GM12864 (cell line): ENCODE measurements at regions not wholly inside any gene's neighbourhood (a gene's known extent, or its start where the extent isn't known, plus 50 kb on each side); places are given as distances from the start of the nearest gene placed in this dataset.
A peak's percentile ranks its signal among the peaks of the same experiment; 100 is the strongest.

Experiments
- DNase-seq: peaks from one replicate; pipeline ENCODE4 v3.0.0-alpha.2; 2011; ENCODE audit warnings: low read depth
- H3K4me3 ChIP-seq: 2 replicates; pipeline ENCODE4 v1.5.1; 2011; ENCODE audit warnings: mild to moderate bottlenecking, low read depth, low read length, control low read depth
- TF ChIP-seq, protein P1 (sequence below): IDR thresholded peaks from 2 replicates; pipeline ENCODE4 v1.5.1; 2011; ENCODE audit warnings: low read depth, mild to moderate bottlenecking, moderate library complexity, low read length, control low read depth, inconsistent platforms; ENCODE audit errors: missing control alignments

DNA sequence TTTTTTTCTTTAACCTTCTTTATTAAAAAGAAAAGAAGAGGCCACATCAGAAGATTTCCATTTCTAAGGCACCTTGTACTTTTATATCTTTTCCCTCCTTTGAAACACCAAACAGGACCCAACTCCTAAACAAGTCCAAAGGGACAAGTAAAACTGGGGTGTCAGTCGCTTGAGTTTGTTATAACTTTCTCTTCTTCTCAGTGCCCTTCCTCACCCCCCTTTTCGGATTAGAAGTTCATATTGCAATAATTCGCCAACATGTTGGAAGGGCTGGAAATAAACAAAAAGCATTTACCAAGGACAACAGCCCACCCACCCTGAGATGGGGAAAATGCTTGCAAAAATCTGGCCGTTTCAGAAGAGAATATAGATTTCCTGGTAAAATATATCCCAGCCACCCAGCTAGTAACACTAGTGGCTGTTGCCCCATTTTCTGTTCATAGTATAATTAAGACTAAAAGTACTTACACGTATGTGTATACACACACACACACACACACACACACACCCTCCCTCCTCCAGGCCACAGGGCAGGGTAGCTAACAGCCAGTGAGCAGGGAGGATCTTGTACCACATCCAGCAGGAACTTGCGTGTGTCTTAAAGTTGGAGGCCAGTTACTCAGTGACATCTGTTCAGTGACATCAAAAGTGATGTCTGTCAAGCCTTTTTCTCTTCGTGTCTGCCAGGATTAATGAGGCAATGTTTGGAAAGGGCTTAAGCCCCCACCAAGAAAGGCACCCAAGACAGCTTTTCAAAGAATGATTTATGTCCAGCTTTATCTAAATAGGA is 149.1 kb upstream of the KLF4 start:
- no peak overlapping the region; the same call in 1 of the 2 replicates for H3K4me3 ChIP-seq
- DNase-seq: no peak
- TF ChIP-seq, protein P1, sequence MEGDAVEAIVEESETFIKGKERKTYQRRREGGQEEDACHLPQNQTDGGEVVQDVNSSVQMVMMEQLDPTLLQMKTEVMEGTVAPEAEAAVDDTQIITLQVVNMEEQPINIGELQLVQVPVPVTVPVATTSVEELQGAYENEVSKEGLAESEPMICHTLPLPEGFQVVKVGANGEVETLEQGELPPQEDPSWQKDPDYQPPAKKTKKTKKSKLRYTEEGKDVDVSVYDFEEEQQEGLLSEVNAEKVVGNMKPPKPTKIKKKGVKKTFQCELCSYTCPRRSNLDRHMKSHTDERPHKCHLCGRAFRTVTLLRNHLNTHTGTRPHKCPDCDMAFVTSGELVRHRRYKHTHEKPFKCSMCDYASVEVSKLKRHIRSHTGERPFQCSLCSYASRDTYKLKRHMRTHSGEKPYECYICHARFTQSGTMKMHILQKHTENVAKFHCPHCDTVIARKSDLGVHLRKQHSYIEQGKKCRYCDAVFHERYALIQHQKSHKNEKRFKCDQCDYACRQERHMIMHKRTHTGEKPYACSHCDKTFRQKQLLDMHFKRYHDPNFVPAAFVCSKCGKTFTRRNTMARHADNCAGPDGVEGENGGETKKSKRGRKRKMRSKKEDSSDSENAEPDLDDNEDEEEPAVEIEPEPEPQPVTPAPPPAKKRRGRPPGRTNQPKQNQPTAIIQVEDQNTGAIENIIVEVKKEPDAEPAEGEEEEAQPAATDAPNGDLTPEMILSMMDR: no peak

DNA sequence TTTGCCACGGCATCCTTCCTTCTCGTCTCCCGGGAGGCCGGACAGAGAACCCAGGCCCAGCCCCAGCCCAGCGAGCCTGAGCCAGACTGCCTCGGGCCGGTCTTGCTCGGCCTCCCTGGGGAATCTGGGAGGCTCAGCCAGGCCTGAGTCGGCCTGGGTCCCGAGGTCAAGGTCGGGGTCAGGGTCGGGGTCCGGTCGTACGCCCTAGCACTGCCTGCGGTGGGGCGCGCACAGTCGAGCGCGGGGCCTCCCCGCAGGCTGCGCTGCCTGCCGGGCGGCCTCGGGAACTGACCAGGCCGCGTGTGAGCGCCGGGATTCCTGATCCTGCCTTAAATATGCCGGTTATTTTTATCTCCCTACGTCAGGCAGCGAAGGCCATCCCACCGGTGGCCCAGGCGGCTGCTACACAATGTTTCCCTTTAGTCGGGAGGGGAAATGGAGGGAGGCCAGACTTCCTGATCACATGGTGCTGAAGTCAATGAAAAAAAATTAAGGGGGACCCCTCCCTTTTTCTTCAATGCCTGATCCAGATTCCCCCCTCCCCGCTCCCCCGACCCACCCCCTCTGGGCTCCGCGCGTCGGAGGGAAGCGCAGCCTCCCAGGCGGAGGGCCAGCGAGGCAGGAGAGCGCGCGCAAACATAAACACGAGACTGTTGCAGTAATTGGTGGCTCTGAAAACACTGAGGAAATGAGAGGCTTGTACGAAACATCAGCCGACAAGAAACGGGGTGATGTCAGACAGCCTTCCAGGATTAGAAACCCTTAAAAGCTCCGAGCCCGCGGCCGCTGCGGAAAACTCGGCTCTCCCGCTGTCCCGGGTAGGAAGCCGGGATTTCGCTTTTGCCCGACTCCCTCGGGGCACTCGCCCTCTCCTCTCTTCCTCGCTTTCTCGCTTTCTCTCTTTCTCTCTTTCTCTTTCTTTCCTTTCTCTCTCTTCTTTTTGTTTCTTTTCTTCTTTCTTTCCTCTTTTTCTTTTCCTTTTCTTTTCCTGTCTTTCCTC is 148.2 kb upstream of the KLF4 start:
- H3K4me3 ChIP-seq: peak overlapping the region; percentile 47
- DNase-seq: no peak
- TF ChIP-seq, protein P1: no peak

DNA sequence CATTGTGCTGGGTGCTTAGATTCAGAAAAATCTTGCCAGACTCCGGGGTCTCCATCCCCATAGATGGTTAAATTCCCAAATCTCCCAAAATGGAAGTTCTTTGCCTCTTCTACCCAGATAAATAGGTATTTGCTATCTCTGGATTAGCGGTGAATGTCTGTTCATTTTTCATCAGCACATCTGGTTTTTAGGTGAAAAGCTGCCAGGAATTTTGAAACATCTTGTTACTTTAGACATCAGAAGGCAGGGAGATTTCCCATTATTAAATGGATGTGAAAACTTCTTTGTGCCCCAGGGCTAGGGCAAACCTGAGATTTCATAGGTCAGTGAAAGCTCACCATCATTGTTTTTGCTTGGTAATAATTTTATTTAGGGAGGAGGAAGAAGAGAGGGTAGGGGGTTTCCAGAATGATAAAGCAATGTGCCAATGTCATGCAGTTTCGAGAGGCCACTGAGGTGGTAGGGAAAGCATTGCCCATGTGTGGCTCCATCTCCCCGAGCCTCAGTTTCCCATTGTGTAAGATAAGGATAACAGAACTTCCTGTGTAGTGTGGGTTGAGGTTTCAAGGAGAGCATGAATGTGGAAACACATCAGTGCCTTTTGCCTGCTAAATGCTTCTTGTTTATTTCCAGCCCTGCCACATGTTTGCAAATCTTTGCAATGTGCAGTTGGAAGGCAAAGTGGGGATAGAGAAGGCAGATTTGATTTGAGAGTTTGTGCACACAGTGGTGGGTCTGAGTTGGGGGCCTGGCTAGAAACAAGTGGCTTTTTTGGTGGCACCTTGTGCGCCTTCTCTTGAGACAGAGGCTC is 147.2 kb upstream of the KLF4 start:
- DNase-seq: no peak
- TF ChIP-seq, protein P1: no peak
- no peak overlapping the region for H3K4me3 ChIP-seq

DNA sequence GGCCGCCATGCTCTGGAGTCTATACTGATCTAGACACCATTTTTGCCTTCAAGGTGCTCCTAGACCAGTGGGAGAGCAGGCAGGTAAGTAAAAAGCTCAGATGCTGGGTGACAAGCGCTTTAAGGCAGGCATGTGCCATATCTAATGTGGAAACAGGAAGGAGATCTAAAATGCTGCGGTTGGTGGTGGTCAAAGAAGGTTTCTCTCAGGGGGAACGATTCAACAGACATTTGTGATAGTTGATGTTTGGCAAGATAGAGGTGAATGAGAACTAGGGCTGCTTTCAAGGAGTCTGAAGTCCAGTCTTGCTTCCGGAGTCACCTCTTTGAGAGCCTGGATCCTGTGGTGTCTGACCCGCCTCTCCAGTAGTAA is 146.2 kb upstream of the KLF4 start:
- DNase-seq: no peak
- no peak overlapping the region for H3K4me3 ChIP-seq
- TF ChIP-seq, protein P1: no peak

DNA sequence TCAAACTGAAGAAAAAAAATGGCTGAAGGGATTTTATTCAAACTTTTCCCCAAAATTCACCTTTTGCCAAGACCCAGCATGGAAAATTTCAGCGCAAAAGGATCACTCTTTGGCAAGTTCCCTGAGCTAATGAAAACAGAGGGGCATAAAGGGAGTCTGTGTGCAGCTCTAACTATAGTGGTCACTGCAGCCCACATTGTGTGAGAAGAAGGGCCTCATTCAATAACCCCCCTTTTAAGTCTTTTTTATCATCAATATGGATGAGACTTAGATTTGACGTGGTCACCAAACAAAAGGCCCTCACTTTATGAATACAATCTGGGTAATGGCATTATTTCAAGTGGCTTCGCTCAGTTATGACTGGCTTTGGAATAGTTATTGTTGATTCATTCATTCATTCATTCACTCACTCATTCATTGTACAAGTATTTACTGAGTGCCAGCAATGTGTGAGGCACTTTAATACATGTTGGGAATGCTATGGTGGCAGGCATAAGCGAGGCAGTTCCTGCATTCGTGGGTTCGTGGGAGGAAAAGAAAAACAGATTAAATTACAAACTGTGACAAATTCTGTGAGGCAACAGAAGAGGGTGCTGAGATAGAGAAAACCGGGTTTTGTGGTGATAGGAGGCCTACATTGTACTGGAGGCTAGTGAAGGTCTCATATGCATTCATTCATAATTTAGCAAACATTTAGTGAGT is 145.7 kb upstream of the KLF4 start:
- TF ChIP-seq, protein P1: no peak
- H3K4me3 ChIP-seq: no peak overlapping the region
- DNase-seq: no peak

DNA sequence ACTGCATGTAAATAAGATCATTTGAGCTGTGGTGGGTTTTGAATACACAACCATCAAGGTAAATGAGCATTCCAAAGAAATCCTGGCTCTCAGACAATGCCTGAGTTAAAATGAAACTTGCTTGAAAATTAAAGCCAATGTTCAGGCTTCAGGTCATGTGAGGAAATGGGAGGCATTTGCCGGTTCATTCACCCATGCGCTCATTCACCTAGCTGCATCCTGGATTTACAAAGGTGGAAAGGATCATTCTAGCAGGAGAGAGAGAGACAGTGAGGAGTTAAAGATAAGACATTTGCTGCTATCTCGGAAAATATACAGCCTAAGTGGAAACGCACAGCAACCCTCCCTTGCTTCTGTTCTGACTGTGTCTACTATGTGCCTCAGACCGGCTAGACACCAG is 143.8 kb upstream of the KLF4 start:
- no peak overlapping the region for H3K4me3 ChIP-seq
- TF ChIP-seq, protein P1: no peak
- no peak for DNase-seq
